Lower leg skin (tissue), 3 donors: ENCODE measurements at regions not wholly inside any gene's neighbourhood (a gene's known extent, or its start where the extent isn't known, plus 50 kb on each side); places are given as distances from the start of the nearest gene placed in this dataset.

ENCODE experiments used
- POLR2A ChIP-seq, 2 donors: fragments of 450-650 bp; IDR thresholded peaks; one replicate each; pipeline ENCODE4 v1.6.1; 2016 to 2017; ENCODE audit warnings: antibody characterized with exemption in 2 of 2, mild to moderate bottlenecking in 1 of 2, moderate library complexity in 1 of 2
- TF ChIP-seq, protein P1 (sequence below), 3 donors: fragments of 450-650 bp; IDR thresholded peaks; one replicate each; pipeline ENCODE4 v1.5.1; 2016; ENCODE audit warnings: antibody characterized with exemption in 3 of 3, mild to moderate bottlenecking in 3 of 3, moderate library complexity in 2 of 3

DNA sequence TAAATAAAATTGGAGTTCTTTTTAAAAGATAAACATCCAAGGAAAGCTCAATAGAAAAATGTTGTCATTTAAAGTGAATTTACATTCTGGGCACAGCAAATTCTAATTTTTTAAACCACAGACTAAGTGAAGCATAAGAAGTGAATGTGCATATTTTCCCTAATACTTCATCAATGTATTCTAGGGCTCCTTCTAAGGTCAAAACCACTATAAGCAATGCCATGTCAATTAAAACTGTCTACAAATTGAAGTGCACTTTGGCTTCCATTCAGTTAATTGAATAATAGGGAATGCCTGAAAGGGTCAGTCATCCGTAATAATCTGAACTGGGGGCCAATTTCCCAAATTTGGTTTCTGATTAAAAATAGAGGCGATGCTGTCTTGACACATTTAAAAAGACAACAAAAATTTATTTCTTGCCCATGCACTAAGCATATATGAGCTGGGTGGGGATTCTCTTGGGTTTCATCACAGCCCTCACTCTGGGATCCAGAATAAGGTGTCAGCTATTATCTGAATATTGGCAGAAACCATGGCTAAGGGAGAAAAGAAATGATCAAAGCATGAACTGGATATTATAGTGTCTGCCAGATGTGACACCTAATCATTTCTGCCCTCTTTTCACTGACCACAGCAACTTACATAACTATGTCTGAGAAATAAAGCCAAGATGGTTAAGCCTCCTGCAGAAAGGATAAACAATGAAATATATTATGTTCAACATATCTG, 660.6 kb upstream of the B3GALT2 start:
- TF ChIP-seq, protein P1, sequence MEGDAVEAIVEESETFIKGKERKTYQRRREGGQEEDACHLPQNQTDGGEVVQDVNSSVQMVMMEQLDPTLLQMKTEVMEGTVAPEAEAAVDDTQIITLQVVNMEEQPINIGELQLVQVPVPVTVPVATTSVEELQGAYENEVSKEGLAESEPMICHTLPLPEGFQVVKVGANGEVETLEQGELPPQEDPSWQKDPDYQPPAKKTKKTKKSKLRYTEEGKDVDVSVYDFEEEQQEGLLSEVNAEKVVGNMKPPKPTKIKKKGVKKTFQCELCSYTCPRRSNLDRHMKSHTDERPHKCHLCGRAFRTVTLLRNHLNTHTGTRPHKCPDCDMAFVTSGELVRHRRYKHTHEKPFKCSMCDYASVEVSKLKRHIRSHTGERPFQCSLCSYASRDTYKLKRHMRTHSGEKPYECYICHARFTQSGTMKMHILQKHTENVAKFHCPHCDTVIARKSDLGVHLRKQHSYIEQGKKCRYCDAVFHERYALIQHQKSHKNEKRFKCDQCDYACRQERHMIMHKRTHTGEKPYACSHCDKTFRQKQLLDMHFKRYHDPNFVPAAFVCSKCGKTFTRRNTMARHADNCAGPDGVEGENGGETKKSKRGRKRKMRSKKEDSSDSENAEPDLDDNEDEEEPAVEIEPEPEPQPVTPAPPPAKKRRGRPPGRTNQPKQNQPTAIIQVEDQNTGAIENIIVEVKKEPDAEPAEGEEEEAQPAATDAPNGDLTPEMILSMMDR (IDR thresholded peaks at IDR 0.05) = no peak
- TF ChIP-seq POLR2A (IDR thresholded peaks at IDR 0.05) = no peak
